DOHH2 (cell line): ENCODE measurements at regions not wholly inside any gene's neighbourhood (a gene's known extent, or its start where the extent isn't known, plus 50 kb on each side); places are given as distances from the start of the nearest gene placed in this dataset.

Experiments
- H3F3A ChIP-seq: fragments of 200-600 bp; sonication (generic), shearing (Covaris generic); 2 replicates; pipeline ENCODE4 v1.6.0; 2016; ENCODE audit warnings: antibody characterized with exemption, mild to moderate bottlenecking; ENCODE audit not compliant: control insufficient read depth, insufficient read depth
- H3K27ac ChIP-seq: fragments of 200-600 bp; sonication (generic); 2 replicates; pipeline ENCODE4 v1.5.1; 2014; ENCODE audit warnings: low read depth, mild to moderate bottlenecking, low read length, moderate library complexity
- H3K27me3 ChIP-seq: fragments of 200-600 bp; sonication (generic); 2 replicates; pipeline ENCODE4 v1.6.1; 2014; ENCODE audit warnings: mild to moderate bottlenecking, low read length, mixed read lengths; ENCODE audit not compliant: control insufficient read depth
- H3K36me3 ChIP-seq: fragments of 200-600 bp; sonication (generic); 2 replicates; pipeline ENCODE4 v1.6.1; 2014; ENCODE audit warnings: mild to moderate bottlenecking, low read length, moderate library complexity, mixed read lengths; ENCODE audit not compliant: control insufficient read depth
- H3K4me1 ChIP-seq: fragments of 200-600 bp; sonication (generic); 2 replicates; pipeline ENCODE4 v1.6.1; 2014; ENCODE audit warnings: mild to moderate bottlenecking, low read length, mixed read lengths; ENCODE audit not compliant: control insufficient read depth
- H3K4me2 ChIP-seq: fragments of 200-600 bp; sonication (generic); 2 replicates; pipeline ENCODE4 v1.6.0; 2014; ENCODE audit warnings: mild to moderate bottlenecking, low read length, moderate library complexity
- H3K4me3 ChIP-seq: fragments of 200-600 bp; sonication (generic); 2 replicates; pipeline ENCODE4 v1.5.1; 2014; ENCODE audit warnings: mild to moderate bottlenecking, low read length, mixed read lengths
- H3K79me2 ChIP-seq: fragments of 200-600 bp; sonication (generic); 2 replicates; pipeline ENCODE4 v1.6.1; 2014; ENCODE audit warnings: mild to moderate bottlenecking, low read length, mixed read lengths; ENCODE audit not compliant: control insufficient read depth
- H3K9me2 ChIP-seq: fragments of 200-600 bp; sonication (generic); replicated peaks from 2 replicates; pipeline ENCODE4 v1.6.1; 2014; ENCODE audit warnings: mild to moderate bottlenecking, low read length, mixed read lengths; ENCODE audit not compliant: control insufficient read depth
- H3K9me3 ChIP-seq: fragments of 200-600 bp; sonication (generic); 2 replicates; pipeline ENCODE4 v1.6.1; 2014; ENCODE audit warnings: antibody characterized with exemption, low read length, mixed read lengths; ENCODE audit not compliant: control insufficient read depth, insufficient read depth
- H4K20me1 ChIP-seq: fragments of 200-600 bp; sonication (generic); 2 replicates; pipeline ENCODE4 v1.6.0; 2014; ENCODE audit warnings: low read depth, mild to moderate bottlenecking, antibody characterized with exemption, low read length, moderate library complexity; ENCODE audit not compliant: control insufficient read depth, insufficient read depth
- CTCF ChIP-seq: fragments of 200-600 bp; sonication (generic); IDR thresholded peaks from one replicate; pipeline ENCODE4 v1.5.1; 2014; ENCODE audit warnings: antibody characterized with exemption, mild to moderate bottlenecking, low read depth, low read length; ENCODE audit not compliant: poor library complexity, severe bottlenecking
- EZH2phosphoT487 ChIP-seq: fragments of 200-600 bp; sonication (generic); IDR thresholded peaks from 2 replicates; pipeline ENCODE4 v1.6.1; 2017; ENCODE audit warnings: borderline replicate concordance, mild to moderate bottlenecking, antibody characterized with exemption, low read length, moderate library complexity, mixed read lengths

GRCh38 chr5:53276825-53277224 lies 167.3 kb upstream of the MOCS2 start:
- H3K36me3 ChIP-seq, result no peaks in the 10 kb centered on the region
- no peak overlapping the region for H3K27ac ChIP-seq
- H3K79me2 ChIP-seq, result no peaks in the 10 kb centered on the region

GRCh38 chr5:53277491-53277890 lies 167.9 kb upstream of the MOCS2 start:
- no peaks in the 10 kb centered on the region for H3K9me2 ChIP-seq
- H4K20me1 ChIP-seq, result no peaks in the 10 kb centered on the region
- no peaks in the 10 kb centered on the region for H3K27me3 ChIP-seq
- H3F3A ChIP-seq, result no peaks in the 10 kb centered on the region
- no peak overlapping the region for H3K27ac ChIP-seq
- no peaks in the 10 kb centered on the region for H3K36me3 ChIP-seq
- H3K4me1 ChIP-seq, result no peaks in the 10 kb centered on the region
- no peak overlapping the region for H3K4me2 ChIP-seq
- H3K79me2 ChIP-seq, result no peaks in the 10 kb centered on the region
- no peak for TF ChIP-seq EZH2phosphoT487
- no peak for TF ChIP-seq CTCF
- no peaks in the 10 kb centered on the region for H3K9me3 ChIP-seq
- H3K4me3 ChIP-seq, result no peak overlapping the region

More at GRCh38 chr5:53276825-53277224, 167.3 kb upstream of the MOCS2 start:
- H3K27me3 ChIP-seq, result no peaks in the 10 kb centered on the region
- no peak for TF ChIP-seq EZH2phosphoT487
- TF ChIP-seq CTCF, result no peak
- no peaks in the 10 kb centered on the region for H3K9me3 ChIP-seq
- H3K4me1 ChIP-seq, result no peaks in the 10 kb centered on the region
- H3K9me2 ChIP-seq, result no peaks in the 10 kb centered on the region
- H4K20me1 ChIP-seq, result no peaks in the 10 kb centered on the region
- no peak overlapping the region for H3K4me3 ChIP-seq
- H3F3A ChIP-seq, result no peaks in the 10 kb centered on the region
- H3K4me2 ChIP-seq, result no peak overlapping the region

GRCh38 chr5:53287573-53287972 lies 178.0 kb upstream of the MOCS2 start:
- Histone ChIP-seq H4K20me1 (no peaks in the 10 kb centered on the region), H3K4me2 (no peak overlapping the region), H3K9me2 (no peaks in the 10 kb centered on the region), H3K36me3 (no peaks in the 10 kb centered on the region), H3K27me3 (no peaks in the 10 kb centered on the region), H3F3A (no peaks in the 10 kb centered on the region), H3K9me3 (no peaks in the 10 kb centered on the region), H3K79me2 (no peaks in the 10 kb centered on the region), H3K4me1 (no peaks in the 10 kb centered on the region), H3K4me3 (no peak overlapping the region), H3K27ac (no peak overlapping the region)
- TF ChIP-seq EZH2phosphoT487 (no peak), CTCF (no peak)

GRCh38 chr5:53288511-53288910 lies 179.0 kb upstream of the MOCS2 start:
- no peaks in the 10 kb centered on the region for H3K9me2 ChIP-seq
- H3K9me3 ChIP-seq, result no peaks in the 10 kb centered on the region
- no peaks in the 10 kb centered on the region for H3K36me3 ChIP-seq
- no peaks in the 10 kb centered on the region for H3F3A ChIP-seq
- no peaks in the 10 kb centered on the region for H3K27me3 ChIP-seq
- H3K79me2 ChIP-seq, result no peaks in the 10 kb centered on the region
- H3K27ac ChIP-seq, result no peak overlapping the region
- H3K4me1 ChIP-seq, result no peaks in the 10 kb centered on the region
- no peak overlapping the region for H3K4me3 ChIP-seq
- no peak overlapping the region for H3K4me2 ChIP-seq
- TF ChIP-seq EZH2phosphoT487 (no peak), CTCF (no peak)
- H4K20me1 ChIP-seq, result no peaks in the 10 kb centered on the region
